Gastrocnemius medialis (tissue), 4 donors: ENCODE measurements at regions not wholly inside any gene's neighbourhood (a gene's known extent, or its start where the extent isn't known, plus 50 kb on each side); places are given as distances from the start of the nearest gene placed in this dataset.
"Not testable (repeated sequence)": the region's sequence is repeated elsewhere in the genome, so short reads cannot be mapped to it uniquely, and the experiment has no call there.

Source experiments
- ATAC-seq, 2 donors: fragments of 150-250 bp; one replicate each; pipeline ENCODE4 v1.9.1; 2016
- DNase-seq, 2 donors: peaks; one replicate each; pipeline ENCODE4 v3.0.0-alpha.2; 2019
- H3K27ac ChIP-seq, 4 donors: fragments of 200-600 bp; sonication (generic); 1 replicate in 1 of 4; 2 replicates in 3 of 4; pipeline ENCODE4 v1.5.1; 2016 to 2018; ENCODE audit warnings: mild to moderate bottlenecking in 2 of 4, moderate library complexity in 1 of 4
- H3K27me3 ChIP-seq, 3 donors: fragments of 200-600 bp; sonication (generic) in 2 of 3; 1 replicate in 1 of 3; 2 replicates in 2 of 3; pipeline versions ENCODE4 v1.5.1 to v1.6.0; 2016 to 2019; ENCODE audit warnings: mild to moderate bottlenecking in 1 of 3, moderate library complexity in 1 of 3
- H3K36me3 ChIP-seq, 2 donors: fragments of 200-600 bp; sonication (generic) in 1 of 2; one replicate each; pipeline ENCODE4 v1.5.1; 2017 to 2018
- H3K4me1 ChIP-seq, 2 donors: fragments of 200-600 bp; sonication (generic) in 1 of 2; one replicate each; pipeline ENCODE4 v1.5.1; 2016 to 2017; ENCODE audit warnings: mild to moderate bottlenecking in 2 of 2
- H3K4me3 ChIP-seq, 4 donors: fragments of 200-600 bp; sonication (generic) in 3 of 4; 1 replicate in 1 of 4; 2 replicates in 3 of 4; pipeline ENCODE4 v1.5.1; 2016 to 2019; ENCODE audit warnings: mild to moderate bottlenecking in 2 of 4
- H3K9me3 ChIP-seq, 3 donors: fragments of 200-600 bp; sonication (generic) in 2 of 3; 1 replicate in 1 of 3; 2 replicates in 2 of 3; pipeline ENCODE4 v1.5.1; 2016 to 2019
- CTCF ChIP-seq, 5 experiments: fragments of 450-650 bp in 3 of 5; fragments of 200-600 bp in 2 of 5; sonication (generic) in 2 of 5; IDR thresholded peaks in 4 of 5; conservative IDR thresholded peaks in 1 of 5; 1 replicate in 4 of 5; 2 replicates in 1 of 5; pipeline ENCODE4 v1.5.1; 2016 to 2019; ENCODE audit warnings: antibody characterized with exemption in 5 of 5, mild to moderate bottlenecking in 3 of 5, moderate library complexity in 3 of 5
- POLR2A ChIP-seq, 2 donors: fragments of 450-650 bp; IDR thresholded peaks; one replicate each; pipeline ENCODE4 v1.6.1; 2017; ENCODE audit warnings: antibody characterized with exemption in 2 of 2, mild to moderate bottlenecking in 2 of 2, moderate library complexity in 2 of 2
- in situ Hi-C, 4 donors: fragments of 200-750 bp; cut with MboI; loops; one replicate each; pipeline versions ENCODE4 v1.15.0 to v1.8.0; 2017; ENCODE audit warnings: low sequenced_read_pairs in 4 of 4
- intact Hi-C: fragments of 100-400 bp; cut with DNase I; formaldehyde crosslinking; loops from one replicate; pipeline ENCODE4 v1.15.1; 2023; ENCODE audit warnings: low total_unique reads

- no peak for TF ChIP-seq CTCF (IDR thresholded peaks at IDR 0.05 in 4 of 5, conservative IDR thresholded peaks at IDR 0.05 in 1 of 5)
- no peak for TF ChIP-seq POLR2A (IDR thresholded peaks at IDR 0.05)
- intact Hi-C loops (no loop called here), in situ Hi-C loops (no loop called here)
- Histone ChIP-seq H3K4me1 (no peaks in the 10 kb centered on the region), H3K4me3 (no peak overlapping the region), H3K36me3 (no peaks in the 10 kb centered on the region), H3K9me3 (no peaks in the 10 kb centered on the region), H3K27ac (no peak overlapping the region), H3K27me3 (no peaks in the 10 kb centered on the region)
- ATAC-seq (no peak), DNase-seq (no peak)
These were observed 73.9 kb upstream of the SPRY4 start for GRCh38 chr5:142398730-142399055.

DNA sequence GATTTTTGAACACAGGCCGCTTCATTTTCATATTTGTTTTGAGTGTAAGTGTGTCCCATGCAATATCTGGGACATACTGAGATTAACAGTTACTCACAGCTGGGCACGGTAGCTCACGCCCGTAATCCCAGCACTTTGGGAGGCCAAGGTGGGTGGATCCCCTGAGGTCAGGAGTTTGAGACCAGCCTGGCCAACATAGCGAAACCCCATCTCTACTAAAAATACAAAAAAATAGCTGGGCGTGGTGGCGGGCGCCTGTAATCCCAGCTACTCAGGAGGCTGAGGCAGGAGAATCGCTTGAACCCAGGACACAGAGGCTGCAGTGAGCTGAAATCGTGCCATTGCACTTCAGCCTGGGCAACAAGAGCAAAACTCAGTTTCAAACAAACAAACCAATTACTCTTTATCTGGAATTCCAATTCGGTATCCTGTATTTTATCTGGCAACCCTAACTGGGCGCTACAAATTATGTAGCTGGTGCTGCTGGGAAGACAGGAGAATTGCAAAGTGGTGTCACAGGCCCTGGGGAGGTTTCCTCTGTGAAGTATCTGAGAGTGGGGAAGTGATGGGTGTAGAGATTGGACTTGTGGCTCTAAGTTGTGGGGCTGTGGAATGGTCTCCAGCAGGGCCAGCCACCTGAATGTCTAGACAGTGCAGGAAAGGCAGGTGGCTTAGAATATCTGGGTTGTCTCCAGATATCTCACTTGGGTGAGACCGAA lies 73.3 kb upstream of the SPRY4 start:
- H3K9me3 ChIP-seq, H3K4me1 ChIP-seq, H3K27me3 ChIP-seq, in situ Hi-C loops, ATAC-seq, H3K27ac ChIP-seq, H3K36me3 ChIP-seq, DNase-seq, H3K4me3 ChIP-seq, intact Hi-C loops: not testable (repeated sequence)

DNA sequence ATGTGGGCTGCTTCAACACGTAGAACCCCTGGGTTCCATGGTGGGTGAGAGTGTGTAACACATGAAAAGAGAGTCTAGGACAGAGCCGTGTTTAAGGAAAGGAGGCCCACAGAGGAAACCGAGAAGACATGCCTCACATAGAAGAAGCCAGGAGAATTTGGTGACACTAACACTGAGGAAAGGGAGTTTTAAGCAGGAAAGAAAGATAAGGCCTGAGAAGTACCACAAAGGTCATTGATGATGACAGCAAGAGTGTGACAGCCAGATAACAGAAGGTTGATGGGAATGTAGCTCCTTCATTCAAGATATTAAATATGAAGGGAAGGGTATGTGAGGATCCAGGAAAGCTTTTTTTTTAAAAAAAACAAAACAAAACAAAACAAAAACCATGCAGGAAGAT lies 72.4 kb upstream of the SPRY4 start:
- in situ Hi-C loops: no loop called here
- H3K9me3 ChIP-seq: no peaks in the 10 kb centered on the region
- ATAC-seq (no peak), DNase-seq (no peak)
- H3K27me3 ChIP-seq: no peaks in the 10 kb centered on the region
- no peak overlapping the region for H3K4me3 ChIP-seq
- no peaks in the 10 kb centered on the region for H3K36me3 ChIP-seq
- no peak overlapping the region for H3K27ac ChIP-seq
- H3K4me1 ChIP-seq: no peaks in the 10 kb centered on the region
- intact Hi-C loops: no loop called here
- no peak for TF ChIP-seq POLR2A (IDR thresholded peaks at IDR 0.05)

DNA sequence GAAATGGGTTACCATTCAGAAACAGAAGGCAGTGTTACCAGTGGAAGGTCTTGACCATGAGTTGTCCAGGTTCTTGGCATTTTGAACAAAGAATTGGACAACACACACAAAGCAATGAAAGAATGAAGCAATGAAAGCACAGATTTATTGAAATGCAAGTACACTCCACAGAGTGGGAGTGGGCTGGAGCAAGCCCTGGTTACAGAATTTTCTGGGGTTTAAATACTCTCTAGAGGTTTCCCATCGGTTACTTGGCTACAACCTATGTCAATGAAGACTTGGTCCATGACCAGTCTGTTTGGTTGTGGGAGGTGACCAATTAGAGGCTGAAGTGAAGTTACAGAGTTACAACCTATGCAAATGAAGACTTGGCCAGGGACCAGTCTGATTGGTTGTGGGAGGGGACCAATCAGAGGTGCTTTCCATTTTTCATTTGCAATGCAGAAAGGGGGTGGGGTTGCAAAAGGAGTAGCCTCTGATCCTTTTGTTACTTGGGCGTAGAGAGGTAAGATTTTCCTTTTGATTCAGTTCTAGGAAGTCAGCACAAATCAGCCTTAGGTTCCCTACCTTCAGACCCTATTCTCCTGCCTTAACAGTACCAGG lies 71.7 kb upstream of the SPRY4 start:
- no peak for ATAC-seq
- Histone ChIP-seq H3K36me3 (no peaks in the 10 kb centered on the region), H3K4me1 (no peaks in the 10 kb centered on the region), H3K9me3 (no peaks in the 10 kb centered on the region), H3K4me3 (no peak overlapping the region), H3K27me3 (no peaks in the 10 kb centered on the region), H3K27ac (no peak overlapping the region)
- in situ Hi-C loops (no loop called here), intact Hi-C loops (no loop called here)
- TF ChIP-seq POLR2A (IDR thresholded peaks at IDR 0.05): no peak
- TF ChIP-seq CTCF (IDR thresholded peaks at IDR 0.05 in 4 of 5, conservative IDR thresholded peaks at IDR 0.05 in 1 of 5): no peak
- no peak for DNase-seq

DNA sequence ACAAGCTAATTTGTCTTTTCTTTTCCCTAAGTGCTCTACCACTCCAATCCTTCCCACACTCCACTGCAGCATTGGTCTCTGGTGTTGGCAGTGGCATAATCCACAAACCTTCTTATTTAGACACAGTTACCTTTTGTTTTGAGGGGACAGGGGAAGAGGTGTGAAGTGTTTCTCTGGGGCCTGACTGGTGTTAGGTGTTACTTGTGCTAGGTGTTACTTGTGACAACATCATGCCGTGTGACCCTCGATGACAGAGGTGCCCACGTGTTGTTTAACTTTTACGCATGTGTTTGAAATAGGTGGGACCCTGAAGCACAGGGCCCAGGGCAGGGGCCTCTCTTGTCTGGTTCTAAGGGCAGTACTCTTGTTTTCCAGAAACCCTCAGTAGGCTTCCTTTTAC lies 70.5 kb upstream of the SPRY4 start:
- H3K27ac ChIP-seq: no peak overlapping the region
- TF ChIP-seq POLR2A (IDR thresholded peaks at IDR 0.05) (no peak), CTCF (IDR thresholded peaks at IDR 0.05 in 4 of 5, conservative IDR thresholded peaks at IDR 0.05 in 1 of 5) (no peak)
- no peak for DNase-seq

More for the DNA sequence above, 70.5 kb upstream of the SPRY4 start:
- intact Hi-C loops (no loop called here), in situ Hi-C loops (no loop called here)
- H3K4me1 ChIP-seq: peaks cover 0 to under 1% of the 10 kb centered on the region in 2 donors
- ATAC-seq: no peak
- no peaks in the 10 kb centered on the region for H3K36me3 ChIP-seq
- H3K4me3 ChIP-seq: no peak overlapping the region
- H3K9me3 ChIP-seq: no peaks in the 10 kb centered on the region
- H3K27me3 ChIP-seq: no peaks in the 10 kb centered on the region
